HepG2 (cell line): ENCODE measurements at regions not wholly inside any gene's neighbourhood (a gene's known extent, or its start where the extent isn't known, plus 50 kb on each side); places are given as distances from the start of the nearest gene placed in this dataset.

Experiments
- CEBPZ ChIP-seq: IDR thresholded peaks from 2 replicates; pipeline ENCODE4 v1.6.1; 2012; ENCODE audit warnings: low read length, improper control_type of control experiment
- DPF2 ChIP-seq: sonication (generic); formaldehyde crosslinking; IDR thresholded peaks from 2 replicates; pipeline ENCODE4 v1.4.0; 2020; ENCODE audit warnings: mild to moderate bottlenecking, low read depth, missing genetic modification reagents, borderline replicate concordance
- HOXA9 ChIP-seq: sonication (generic); formaldehyde crosslinking; IDR thresholded peaks from 2 replicates; pipeline ENCODE4 v1.8.1; 2022; ENCODE audit warnings: missing genetic modification reagents, mild to moderate bottlenecking, moderate library complexity, borderline replicate concordance
- JUND ChIP-seq: sonication (generic); formaldehyde crosslinking; IDR thresholded peaks from 2 replicates; pipeline ENCODE4 v1.8.0; 2022; ENCODE audit warnings: mild to moderate bottlenecking, missing genetic modification reagents
- RERE ChIP-seq: IDR thresholded peaks from 2 replicates; pipeline ENCODE4 v1.6.1; 2016; ENCODE audit warnings: low read depth, missing genetic modification reagents, missing compliant biosample characterization
- TBX2 ChIP-seq: sonication (generic); formaldehyde crosslinking; IDR thresholded peaks from 2 replicates; pipeline ENCODE4 v1.5.0; 2020; ENCODE audit warnings: missing genetic modification reagents, mild to moderate bottlenecking, borderline replicate concordance
- U2AF2 ChIP-seq: fragments of 200-400 bp; formaldehyde crosslinking; IDR thresholded peaks from 2 replicates; pipeline ENCODE4 v1.6.1; 2017; ENCODE audit warnings: low read depth, mild to moderate bottlenecking, low read length
- ZNF124 ChIP-seq: sonication (generic); formaldehyde crosslinking; IDR thresholded peaks from 2 replicates; pipeline ENCODE4 v1.4.0; 2020; ENCODE audit warnings: missing genetic modification reagents
- ZNF713 ChIP-seq: sonication (generic); formaldehyde crosslinking; IDR thresholded peaks from 2 replicates; pipeline ENCODE4 v1.4.0; 2020; ENCODE audit warnings: mild to moderate bottlenecking, missing genetic modification reagents
- ZNF780A ChIP-seq: sonication (generic); formaldehyde crosslinking; IDR thresholded peaks from 2 replicates; pipeline ENCODE4 v1.8.0; 2022; ENCODE audit warnings: mild to moderate bottlenecking, missing genetic modification reagents, moderate library complexity
- TF ChIP-seq, protein P1 (sequence below), 2 experiments: sonication (generic) in 1 of 2; formaldehyde crosslinking in 1 of 2; IDR thresholded peaks; 2 replicates each; pipeline versions ENCODE4 v1.4.0 to v1.6.1; 2018 to 2020; ENCODE audit warnings: missing genetic modification reagents in 2 of 2, borderline replicate concordance in 1 of 2, low read depth in 1 of 2, mild to moderate bottlenecking in 1 of 2, missing biosample characterization in 1 of 2
- TF ChIP-seq, protein P2 (sequence below): sonication (generic); formaldehyde crosslinking; IDR thresholded peaks from 2 replicates; pipeline ENCODE4 v1.5.0; 2020; ENCODE audit warnings: missing genetic modification reagents, mild to moderate bottlenecking, borderline replicate concordance
- TF ChIP-seq, protein P3 (sequence below): sonication (generic); formaldehyde crosslinking; IDR thresholded peaks from 2 replicates; pipeline ENCODE4 v1.5.1; 2020; ENCODE audit warnings: missing genetic modification reagents, mild to moderate bottlenecking, borderline replicate concordance

DNA sequence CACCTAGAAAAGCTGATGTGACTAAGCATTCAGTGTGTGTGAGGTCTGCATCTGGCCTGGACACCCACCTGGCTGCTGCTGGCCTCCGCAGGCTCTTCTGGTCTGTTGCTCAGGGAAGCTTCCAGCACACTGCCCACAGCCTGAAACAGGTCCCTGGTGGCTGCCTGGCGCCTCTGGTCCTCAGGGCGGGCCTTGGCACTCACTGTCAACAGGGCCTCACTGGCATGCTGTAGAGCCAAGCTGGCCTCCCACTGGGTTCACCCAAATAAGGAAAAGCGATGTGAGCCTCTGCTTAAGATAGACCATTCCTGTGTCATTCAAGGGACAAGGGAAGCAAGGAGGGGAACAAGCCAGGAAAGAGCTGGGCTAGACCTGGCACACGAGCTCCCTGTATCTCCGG is 70.6 kb upstream of the BCO1 start (continued):
- TF ChIP-seq, protein P1, sequence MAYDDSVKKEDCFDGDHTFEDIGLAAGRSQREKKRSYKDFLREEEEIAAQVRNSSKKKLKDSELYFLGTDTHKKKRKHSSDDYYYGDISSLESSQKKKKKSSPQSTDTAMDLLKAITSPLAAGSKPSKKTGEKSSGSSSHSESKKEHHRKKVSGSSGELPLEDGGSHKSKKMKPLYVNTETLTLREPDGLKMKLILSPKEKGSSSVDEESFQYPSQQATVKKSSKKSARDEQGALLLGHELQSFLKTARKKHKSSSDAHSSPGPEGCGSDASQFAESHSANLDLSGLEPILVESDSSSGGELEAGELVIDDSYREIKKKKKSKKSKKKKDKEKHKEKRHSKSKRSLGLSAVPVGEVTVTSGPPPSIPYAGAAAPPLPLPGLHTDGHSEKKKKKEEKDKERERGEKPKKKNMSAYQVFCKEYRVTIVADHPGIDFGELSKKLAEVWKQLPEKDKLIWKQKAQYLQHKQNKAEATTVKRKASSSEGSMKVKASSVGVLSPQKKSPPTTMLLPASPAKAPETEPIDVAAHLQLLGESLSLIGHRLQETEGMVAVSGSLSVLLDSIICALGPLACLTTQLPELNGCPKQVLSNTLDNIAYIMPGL (CRISPR knock-in tag; IDR thresholded peaks at IDR 0.05; ENCODE audit: borderline replicate concordance in 1 of 2, low read depth in 1 of 2): no peak
- TF ChIP-seq ZNF124 (no peak), RERE (no peak), CEBPZ (no peak), JUND (CRISPR knock-in tag) (no peak), U2AF2 (no peak), ZNF780A (CRISPR knock-in tag) (no peak), HOXA9 (CRISPR knock-in tag) (no peak), TBX2 (no peak), DPF2 (CRISPR knock-in tag) (no peak), ZNF713 (no peak)
- TF ChIP-seq, protein P2, sequence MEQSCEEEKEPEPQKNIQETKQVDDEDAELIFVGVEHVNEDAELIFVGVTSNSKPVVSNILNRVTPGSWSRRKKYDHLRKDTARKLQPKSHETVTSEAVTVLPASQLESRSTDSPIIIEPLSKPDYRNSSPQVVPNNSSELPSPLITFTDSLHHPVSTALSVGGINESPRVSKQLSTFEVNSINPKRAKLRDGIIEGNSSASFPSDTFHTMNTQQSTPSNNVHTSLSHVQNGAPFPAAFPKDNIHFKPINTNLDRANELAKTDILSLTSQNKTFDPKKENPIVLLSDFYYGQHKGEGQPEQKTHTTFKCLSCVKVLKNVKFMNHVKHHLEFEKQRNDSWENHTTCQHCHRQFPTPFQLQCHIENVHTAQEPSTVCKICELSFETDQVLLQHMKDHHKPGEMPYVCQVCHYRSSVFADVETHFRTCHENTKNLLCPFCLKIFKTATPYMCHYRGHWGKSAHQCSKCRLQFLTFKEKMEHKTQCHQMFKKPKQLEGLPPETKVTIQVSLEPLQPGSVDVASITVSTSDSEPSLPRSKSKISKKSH: no peak
- TF ChIP-seq, protein P3, sequence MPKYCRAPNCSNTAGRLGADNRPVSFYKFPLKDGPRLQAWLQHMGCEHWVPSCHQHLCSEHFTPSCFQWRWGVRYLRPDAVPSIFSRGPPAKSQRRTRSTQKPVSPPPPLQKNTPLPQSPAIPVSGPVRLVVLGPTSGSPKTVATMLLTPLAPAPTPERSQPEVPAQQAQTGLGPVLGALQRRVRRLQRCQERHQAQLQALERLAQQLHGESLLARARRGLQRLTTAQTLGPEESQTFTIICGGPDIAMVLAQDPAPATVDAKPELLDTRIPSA: no peak
